Activated naive CD4-positive, alpha-beta T cell treated with anti-CD3 and anti-CD28 coated beads, Interleukin-2, amount 10 ng/mL, durations not matched to agents 7 days and 5 days (primary cell): ENCODE measurements at regions not wholly inside any gene's neighbourhood (a gene's known extent, or its start where the extent isn't known, plus 50 kb on each side); places are given as distances from the start of the nearest gene placed in this dataset.

Experiments used
- CTCF ChIA-PET: fragments of 350-600 bp; sonication (Branson Sonifier 250); formaldehyde crosslinking; loops from one replicate; lab custom pipeline; 2021; ENCODE audit warnings: antibody characterized with exemption; lab: Charles Lee
- DNase-seq: peaks from one replicate; pipeline ENCODE4 v3.0.0-alpha.2; 2020
- H3K27ac Mint-ChIP-seq: one replicate; pipeline ENCODE4 v1.8.0; 2021; ENCODE audit warnings: mild to moderate bottlenecking, moderate library complexity, mixed read lengths
- H3K27me3 Mint-ChIP-seq: one replicate; pipeline ENCODE4 v1.8.0; 2021; ENCODE audit warnings: mild to moderate bottlenecking, mixed read lengths
- H3K36me3 Mint-ChIP-seq: one replicate; pipeline ENCODE4 v1.8.0; 2021; ENCODE audit warnings: mixed read lengths
- H3K4me1 Mint-ChIP-seq: one replicate; pipeline ENCODE4 v1.8.0; 2021; ENCODE audit warnings: mixed read lengths
- H3K4me3 Mint-ChIP-seq: one replicate; pipeline ENCODE4 v1.8.0; 2021; ENCODE audit warnings: mild to moderate bottlenecking, moderate library complexity, mixed read lengths
- H3K9me3 Mint-ChIP-seq: one replicate; pipeline ENCODE4 v1.8.0; 2021; ENCODE audit warnings: mixed read lengths

- H3K4me1 Mint-ChIP-seq, result no peaks in the 10 kb centered on the region
- CTCF ChIA-PET, result no interaction called here
- no peak for DNase-seq
- peaks cover 2% of the 10 kb centered on the region for H3K9me3 Mint-ChIP-seq
- H3K36me3 Mint-ChIP-seq, result no peaks in the 10 kb centered on the region
- H3K27ac Mint-ChIP-seq, result no peak overlapping the region
- no peaks in the 10 kb centered on the region for H3K27me3 Mint-ChIP-seq
- no peak overlapping the region for H3K4me3 Mint-ChIP-seq
Measured at GRCh38 chr18:65349635-65350034, 401.2 kb upstream of the CDH7 start.

GRCh38 chr18:65347446-65347845 lies 403.4 kb upstream of the CDH7 start:
- no peaks in the 10 kb centered on the region for H3K4me1 Mint-ChIP-seq

GRCh38 chr18:65346086-65346485 lies 404.7 kb upstream of the CDH7 start:
- CTCF ChIA-PET, result no interaction called here

More at GRCh38 chr18:65347446-65347845, 403.4 kb upstream of the CDH7 start:
- Mint-ChIP-seq H3K9me3 (peaks cover 2% of the 10 kb centered on the region), H3K27me3 (no peaks in the 10 kb centered on the region), H3K36me3 (no peaks in the 10 kb centered on the region), H3K27ac (no peak overlapping the region), H3K4me3 (no peak overlapping the region)
- CTCF ChIA-PET, result no interaction called here
- DNase-seq, result no peak

GRCh38 chr18:65343571-65343970 lies 407.2 kb upstream of the CDH7 start:
- no peak for DNase-seq
- no peaks in the 10 kb centered on the region for H3K36me3 Mint-ChIP-seq
- H3K9me3 Mint-ChIP-seq, result peaks cover 6% of the 10 kb centered on the region
- H3K4me1 Mint-ChIP-seq, result no peaks in the 10 kb centered on the region
- CTCF ChIA-PET, result no interaction called here
- H3K27ac Mint-ChIP-seq, result no peak overlapping the region
- H3K27me3 Mint-ChIP-seq, result no peaks in the 10 kb centered on the region
- no peak overlapping the region for H3K4me3 Mint-ChIP-seq

More at GRCh38 chr18:65346086-65346485, 404.7 kb upstream of the CDH7 start:
- Mint-ChIP-seq H3K27me3 (no peaks in the 10 kb centered on the region), H3K4me3 (no peak overlapping the region), H3K9me3 (peaks cover 6% of the 10 kb centered on the region), H3K27ac (no peak overlapping the region), H3K36me3 (no peaks in the 10 kb centered on the region), H3K4me1 (no peaks in the 10 kb centered on the region)
- DNase-seq, result no peak

GRCh38 chr18:65336411-65336810 lies 414.4 kb upstream of the CDH7 start:
- peaks cover 4% of the 10 kb centered on the region for H3K9me3 Mint-ChIP-seq
- no peak overlapping the region for H3K4me3 Mint-ChIP-seq
- no peaks in the 10 kb centered on the region for H3K27me3 Mint-ChIP-seq
- no peak for DNase-seq
- no peaks in the 10 kb centered on the region for H3K36me3 Mint-ChIP-seq
- H3K27ac Mint-ChIP-seq, result no peak overlapping the region
- H3K4me1 Mint-ChIP-seq, result no peaks in the 10 kb centered on the region
- CTCF ChIA-PET, result no interaction called here

GRCh38 chr18:65329010-65329409 lies 421.8 kb upstream of the CDH7 start:
- Mint-ChIP-seq H3K4me1 (no peaks in the 10 kb centered on the region), H3K36me3 (no peaks in the 10 kb centered on the region), H3K9me3 (peaks cover 6% of the 10 kb centered on the region), H3K27ac (no peak overlapping the region), H3K4me3 (no peak overlapping the region), H3K27me3 (no peaks in the 10 kb centered on the region)
- no peak for DNase-seq
- CTCF ChIA-PET, result no interaction called here

GRCh38 chr18:65326805-65327204 lies 424.0 kb upstream of the CDH7 start:
- no peak for DNase-seq
- H3K9me3 Mint-ChIP-seq, result peaks cover 7% of the 10 kb centered on the region
- H3K4me3 Mint-ChIP-seq, result no peak overlapping the region
- CTCF ChIA-PET, result no interaction called here
- no peaks in the 10 kb centered on the region for H3K27me3 Mint-ChIP-seq
- no peaks in the 10 kb centered on the region for H3K36me3 Mint-ChIP-seq
- H3K4me1 Mint-ChIP-seq, result no peaks in the 10 kb centered on the region
- no peak overlapping the region for H3K27ac Mint-ChIP-seq

- Mint-ChIP-seq H3K4me3 (no peak overlapping the region), H3K27ac (no peak overlapping the region), H3K36me3 (no peaks in the 10 kb centered on the region), H3K4me1 (no peaks in the 10 kb centered on the region), H3K27me3 (no peaks in the 10 kb centered on the region), H3K9me3 (peaks cover 12% of the 10 kb centered on the region)
- CTCF ChIA-PET, result no interaction called here
- no peak for DNase-seq
Measured at GRCh38 chr18:65322895-65323294, 427.9 kb upstream of the CDH7 start.

GRCh38 chr18:65298422-65298821 lies 452.4 kb upstream of the CDH7 start:
- CTCF ChIA-PET, result no interaction called here
- H3K36me3 Mint-ChIP-seq, result no peaks in the 10 kb centered on the region
- no peak overlapping the region for H3K4me3 Mint-ChIP-seq

GRCh38 chr18:65288908-65289307 lies 461.9 kb upstream of the CDH7 start:
- Mint-ChIP-seq H3K4me1 (no peaks in the 10 kb centered on the region), H3K36me3 (no peaks in the 10 kb centered on the region), H3K27me3 (no peaks in the 10 kb centered on the region), H3K4me3 (no peak overlapping the region), H3K9me3 (peaks cover 4% of the 10 kb centered on the region), H3K27ac (no peak overlapping the region)
- DNase-seq, result no peak
- CTCF ChIA-PET, result no interaction called here

More at GRCh38 chr18:65298422-65298821, 452.4 kb upstream of the CDH7 start:
- Mint-ChIP-seq H3K9me3 (peaks cover 4% of the 10 kb centered on the region), H3K27me3 (no peaks in the 10 kb centered on the region), H3K27ac (no peak overlapping the region), H3K4me1 (no peaks in the 10 kb centered on the region)
- no peak for DNase-seq

- H3K4me3 Mint-ChIP-seq, result no peak overlapping the region
- no peaks in the 10 kb centered on the region for H3K36me3 Mint-ChIP-seq
- H3K27ac Mint-ChIP-seq, result no peak overlapping the region
- H3K4me1 Mint-ChIP-seq, result no peaks in the 10 kb centered on the region
- CTCF ChIA-PET, result no interaction called here
- peaks cover 4% of the 10 kb centered on the region for H3K9me3 Mint-ChIP-seq
- no peaks in the 10 kb centered on the region for H3K27me3 Mint-ChIP-seq
- DNase-seq, result no peak
Measured at GRCh38 chr18:65287652-65288051, 463.2 kb upstream of the CDH7 start.

GRCh38 chr18:65282096-65282495 lies 468.7 kb upstream of the CDH7 start:
- Mint-ChIP-seq H3K27ac (no peak overlapping the region), H3K4me1 (no peaks in the 10 kb centered on the region)

GRCh38 chr18:65279668-65280305 lies 471.0 kb upstream of the CDH7 start:
- CTCF ChIA-PET, result no interaction called here
- Mint-ChIP-seq H3K36me3 (no peaks in the 10 kb centered on the region), H3K4me1 (no peaks in the 10 kb centered on the region), H3K4me3 (no peak overlapping the region), H3K9me3 (peaks cover 16% of the 10 kb centered on the region), H3K27me3 (no peaks in the 10 kb centered on the region), H3K27ac (no peak overlapping the region)
- DNase-seq, result no peak

More at GRCh38 chr18:65282096-65282495, 468.7 kb upstream of the CDH7 start:
- Mint-ChIP-seq H3K9me3 (peaks cover 17% of the 10 kb centered on the region), H3K4me3 (no peak overlapping the region), H3K27me3 (no peaks in the 10 kb centered on the region), H3K36me3 (no peaks in the 10 kb centered on the region)
- CTCF ChIA-PET, result no interaction called here
- DNase-seq, result no peak

GRCh38 chr18:65278939-65279667 lies 471.7 kb upstream of the CDH7 start:
- no peaks in the 10 kb centered on the region for H3K4me1 Mint-ChIP-seq
- no peak overlapping the region for H3K27ac Mint-ChIP-seq
- peaks cover 18% of the 10 kb centered on the region for H3K9me3 Mint-ChIP-seq
- no peaks in the 10 kb centered on the region for H3K27me3 Mint-ChIP-seq
- CTCF ChIA-PET, result no interaction called here
- H3K36me3 Mint-ChIP-seq, result no peaks in the 10 kb centered on the region
- H3K4me3 Mint-ChIP-seq, result no peak overlapping the region
- no peak for DNase-seq

GRCh38 chr18:65269375-65269774 lies 481.4 kb upstream of the CDH7 start:
- Mint-ChIP-seq H3K4me1 (no peaks in the 10 kb centered on the region), H3K27me3 (no peaks in the 10 kb centered on the region), H3K36me3 (no peaks in the 10 kb centered on the region), H3K9me3 (peaks cover 5% of the 10 kb centered on the region), H3K4me3 (no peak overlapping the region), H3K27ac (no peak overlapping the region)
- DNase-seq, result no peak
- CTCF ChIA-PET, result no interaction called here
